Gastroesophageal sphincter (tissue), 4 donors: ENCODE measurements at regions not wholly inside any gene's neighbourhood (a gene's known extent, or its start where the extent isn't known, plus 50 kb on each side); places are given as distances from the start of the nearest gene placed in this dataset.
A peak's percentile ranks its signal among the peaks of the same experiment; 100 is the strongest.

Experiments
- ATAC-seq: fragments of 150-250 bp; one replicate; pipeline ENCODE4 v1.9.1; 2016; ENCODE audit warnings: mild to moderate bottlenecking, moderate library complexity
- H3K27ac ChIP-seq, 4 donors: fragments of 200-600 bp; sonication (generic) in 3 of 4; 1 replicate in 3 of 4; 2 replicates in 1 of 4; pipeline ENCODE4 v1.5.1; 2016 to 2019
- H3K27me3 ChIP-seq: fragments of 200-600 bp; sonication (generic); one replicate; pipeline ENCODE4 v1.5.1; 2019
- H3K36me3 ChIP-seq, 2 donors: fragments of 200-600 bp; sonication (generic); one replicate each; pipeline ENCODE4 v1.5.1; 2019; ENCODE audit warnings: control low read depth in 1 of 2
- H3K4me1 ChIP-seq, 3 donors: fragments of 200-600 bp; sonication (generic); 1 replicate in 2 of 3; 2 replicates in 1 of 3; pipeline ENCODE4 v1.5.1; 2016 to 2019; ENCODE audit warnings: control low read depth in 2 of 3
- H3K4me3 ChIP-seq, 2 donors: fragments of 200-600 bp; sonication (generic); one replicate each; pipeline ENCODE4 v1.5.1; 2019; ENCODE audit warnings: mild to moderate bottlenecking in 1 of 2, moderate library complexity in 1 of 2
- H3K9me3 ChIP-seq, 3 donors: fragments of 200-600 bp; sonication (generic); one replicate each; pipeline ENCODE4 v1.5.1; 2017 to 2019; ENCODE audit warnings: control low read depth in 2 of 3
- CTCF ChIP-seq, 4 experiments: fragments of 200-600 bp in 2 of 4; fragments of 450-650 bp in 2 of 4; sonication (generic) in 1 of 4; IDR thresholded peaks; one replicate each; pipeline ENCODE4 v1.5.1; 2017 to 2019; ENCODE audit warnings: antibody characterized with exemption in 4 of 4, mild to moderate bottlenecking in 2 of 4, moderate library complexity in 2 of 4
- EP300 ChIP-seq: sonication (generic); formaldehyde crosslinking; IDR thresholded peaks from one replicate; pipeline ENCODE4 v1.6.1; 2017; ENCODE audit warnings: antibody characterized with exemption, mild to moderate bottlenecking
- POLR2A ChIP-seq, 2 donors: fragments of 450-650 bp; IDR thresholded peaks; one replicate each; pipeline ENCODE4 v1.6.1; 2017; ENCODE audit warnings: antibody characterized with exemption in 2 of 2, mild to moderate bottlenecking in 2 of 2, moderate library complexity in 1 of 2
- POLR2AphosphoS5 ChIP-seq: sonication (generic); formaldehyde crosslinking; IDR thresholded peaks from one replicate; pipeline ENCODE4 v1.6.1; 2017; ENCODE audit warnings: antibody characterized with exemption
- WGBS, 2 donors: methylation state at CpG; one replicate each; pipeline ENCODE4 v1.1.5; 2018; ENCODE audit warnings: low coverage in 1 of 2; 5-methylcytosine and 5-hydroxymethylcytosine counted together

GRCh38 chr2:204255526-204255925 lies 289.7 kb upstream of the PARD3B start:
- Histone ChIP-seq H3K4me3 (no peak overlapping the region), H3K36me3 (no peaks in the 10 kb centered on the region), H3K27ac (no peak overlapping the region), H3K9me3 (no peaks in the 10 kb centered on the region), H3K27me3 (peaks cover 4% of the 10 kb centered on the region), H3K4me1 (peaks cover 0 to 12% (median 0%) of the 10 kb centered on the region in 3 donors)
- 72% methylated on average over 2 of the region's 2 CpGs; no CpG with 5 or more reads in 1 of the 2 donors for WGBS, 2 donors
- TF ChIP-seq POLR2A (IDR thresholded peaks at IDR 0.05) (no peak), CTCF (IDR thresholded peaks at IDR 0.05) (no peak), POLR2AphosphoS5 (no peak), EP300 (no peak)
- no peak for ATAC-seq

- no peak for TF ChIP-seq EP300
- TF ChIP-seq POLR2A (IDR thresholded peaks at IDR 0.05) = no peak
- TF ChIP-seq POLR2AphosphoS5 = no peak
- no peak for TF ChIP-seq CTCF (IDR thresholded peaks at IDR 0.05)
- Histone ChIP-seq H3K4me3 (no peak overlapping the region), H3K4me1 (peaks cover 0 to 25% (median 0%) of the 10 kb centered on the region in 3 donors), H3K27me3 (no peaks in the 10 kb centered on the region), H3K27ac (no peak overlapping the region), H3K9me3 (no peaks in the 10 kb centered on the region), H3K36me3 (no peaks in the 10 kb centered on the region)
- 95 to 96% methylated on average over 5 of the region's 5 CpGs for WGBS, 2 donors
- no peak for ATAC-seq
These were observed 287.5 kb upstream of the PARD3B start for GRCh38 chr2:204257781-204258180.

GRCh38 chr2:204258890-204259289 lies 286.4 kb upstream of the PARD3B start:
- TF ChIP-seq POLR2AphosphoS5 (no peak), POLR2A (IDR thresholded peaks at IDR 0.05) (no peak), CTCF (IDR thresholded peaks at IDR 0.05) (no peak), EP300 (no peak)
- Histone ChIP-seq H3K27me3 (no peaks in the 10 kb centered on the region), H3K4me1 (peaks cover 0 to 25% (median 0%) of the 10 kb centered on the region in 3 donors), H3K9me3 (no peaks in the 10 kb centered on the region), H3K27ac (no peak overlapping the region), H3K4me3 (no peak overlapping the region), H3K36me3 (no peaks in the 10 kb centered on the region)
- ATAC-seq = no peak

- Histone ChIP-seq H3K27me3 (no peaks in the 10 kb centered on the region), H3K9me3 (no peaks in the 10 kb centered on the region), H3K4me1 (peaks cover 0 to 25% (median 0%) of the 10 kb centered on the region in 3 donors), H3K27ac (no peak overlapping the region), H3K4me3 (no peak overlapping the region), H3K36me3 (no peaks in the 10 kb centered on the region)
- TF ChIP-seq POLR2AphosphoS5 = no peak
- TF ChIP-seq CTCF (IDR thresholded peaks at IDR 0.05) = peak; percentile 63 to 82 (median 78)
- TF ChIP-seq POLR2A (IDR thresholded peaks at IDR 0.05) = no peak
- ATAC-seq = peak; percentile 57
- WGBS, 2 donors = 33 to 41% methylated on average over 9 of the region's 9 CpGs
These were observed 285.0 kb upstream of the PARD3B start for GRCh38 chr2:204260162-204260877.

GRCh38 chr2:204260901-204261300 lies 284.4 kb upstream of the PARD3B start:
- Histone ChIP-seq H3K4me3 (no peak overlapping the region), H3K27me3 (no peaks in the 10 kb centered on the region), H3K27ac (no peak overlapping the region), H3K4me1 (peaks cover 0 to 25% (median 0%) of the 10 kb centered on the region in 3 donors), H3K36me3 (no peaks in the 10 kb centered on the region), H3K9me3 (no peaks in the 10 kb centered on the region)
- WGBS, 2 donors = 64 to 83% methylated on average over 2 of the region's 2 CpGs
- no peak for TF ChIP-seq POLR2A (IDR thresholded peaks at IDR 0.05)
- no peak for TF ChIP-seq POLR2AphosphoS5
- TF ChIP-seq CTCF (IDR thresholded peaks at IDR 0.05) = no peak
- no peak for TF ChIP-seq EP300
- ATAC-seq = no peak
